WERI-Rb-1 (cell line): ENCODE measurements at regions not wholly inside any gene's neighbourhood (a gene's known extent, or its start where the extent isn't known, plus 50 kb on each side); places are given as distances from the start of the nearest gene placed in this dataset.

ENCODE experiments used
- DNase-seq: peaks from one replicate; pipeline ENCODE4 v3.0.0-alpha.2; 2020
- H3K27ac ChIP-seq: fragments of 250-450 bp; sonication (Bioruptor Pico); 2 replicates; pipeline ENCODE4 v1.5.1; 2020; ENCODE audit warnings: mild to moderate bottlenecking, moderate library complexity
- H3K27me3 ChIP-seq: fragments of 250-450 bp; sonication (Bioruptor Pico); 2 replicates; pipeline ENCODE4 v1.5.1; 2021; ENCODE audit warnings: mild to moderate bottlenecking, low read depth, moderate library complexity; ENCODE audit not compliant: insufficient read depth, severe bottlenecking
- H3K36me3 ChIP-seq: fragments of 250-450 bp; sonication (Bioruptor Pico); 2 replicates; pipeline ENCODE4 v1.5.1; 2020; ENCODE audit warnings: mild to moderate bottlenecking, moderate library complexity
- H3K4me3 ChIP-seq: 2 replicates; pipeline ENCODE4 v1.5.1; 2011; ENCODE audit warnings: low read depth, mild to moderate bottlenecking, control low read depth, low read length
- H3K9me3 ChIP-seq: fragments of 250-450 bp; sonication (Bioruptor Pico); 2 replicates; pipeline ENCODE4 v1.5.1; 2021; ENCODE audit warnings: mild to moderate bottlenecking, moderate library complexity; ENCODE audit not compliant: severe bottlenecking
- CTCF ChIP-seq: IDR thresholded peaks from 2 replicates; pipeline ENCODE4 v1.5.1; 2011; ENCODE audit warnings: low read depth, mild to moderate bottlenecking, control low read depth, inconsistent platforms, low read length

DNA sequence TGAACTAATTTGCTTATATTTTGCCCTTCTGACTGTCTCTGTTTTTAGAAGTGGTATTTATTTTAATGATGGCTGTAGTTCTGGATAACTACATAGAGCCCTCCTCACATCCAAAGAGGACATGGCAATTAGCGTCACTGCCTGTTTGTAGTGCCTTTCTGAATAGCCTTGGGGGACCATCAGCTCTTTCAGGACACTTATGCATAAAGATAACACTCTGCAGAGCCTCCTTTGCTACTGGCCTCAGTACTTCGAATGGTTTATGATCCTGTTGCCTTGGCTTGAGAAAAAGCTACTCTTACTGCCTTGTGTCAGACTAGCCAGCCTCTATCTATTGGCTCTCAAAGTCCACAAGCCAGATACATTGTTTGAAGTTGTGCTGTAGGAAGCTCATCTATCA is 105.4 kb upstream of the SPRED1 start:
- DNase-seq: no peak
- TF ChIP-seq CTCF: no peak
- no peak overlapping the region for H3K4me3 ChIP-seq
- H3K27ac ChIP-seq: no peak overlapping the region
- H3K9me3 ChIP-seq: no peaks in the 10 kb centered on the region
- no peaks in the 10 kb centered on the region for H3K36me3 ChIP-seq
- peaks cover 10% of the 10 kb centered on the region for H3K27me3 ChIP-seq

- no peaks in the 10 kb centered on the region for H3K36me3 ChIP-seq
- no peak for DNase-seq
- no peak overlapping the region for H3K4me3 ChIP-seq
- no peak overlapping the region for H3K27ac ChIP-seq
- TF ChIP-seq CTCF: no peak
- H3K9me3 ChIP-seq: no peaks in the 10 kb centered on the region
- H3K27me3 ChIP-seq: peaks cover 10% of the 10 kb centered on the region
These were observed 104.2 kb upstream of the SPRED1 start for GRCh38 chr15:38148471-38148870.

DNA sequence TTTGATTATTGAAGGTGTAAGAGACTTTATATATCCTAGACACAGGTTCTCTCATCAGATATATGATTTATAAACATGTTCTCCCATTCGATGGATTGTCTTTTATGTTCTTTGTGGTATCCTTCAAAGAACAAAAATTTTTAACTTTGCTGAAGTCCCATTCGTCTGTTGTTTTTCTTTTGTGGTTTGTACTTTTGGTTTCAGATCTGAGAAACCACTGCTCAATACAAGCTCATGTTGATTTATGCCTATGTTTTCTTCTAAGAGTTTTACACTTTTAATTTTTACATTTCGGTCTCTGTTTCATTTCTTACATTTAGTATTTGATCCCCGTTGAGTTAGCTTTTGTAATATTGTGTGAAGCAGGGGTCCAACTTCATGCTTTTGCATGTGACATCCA is 103.3 kb upstream of the SPRED1 start:
- H3K9me3 ChIP-seq: no peaks in the 10 kb centered on the region
- TF ChIP-seq CTCF: no peak
- H3K27me3 ChIP-seq: peaks cover 6% of the 10 kb centered on the region
- no peak overlapping the region for H3K27ac ChIP-seq
- H3K4me3 ChIP-seq: no peak overlapping the region
- DNase-seq: no peak
- H3K36me3 ChIP-seq: no peaks in the 10 kb centered on the region

GRCh38 chr15:38150148-38150547 is 102.5 kb upstream of the SPRED1 start:
- Histone ChIP-seq H3K27ac (no peak overlapping the region), H3K9me3 (no peaks in the 10 kb centered on the region), H3K4me3 (no peak overlapping the region), H3K36me3 (no peaks in the 10 kb centered on the region), H3K27me3 (peaks cover 6% of the 10 kb centered on the region)
- TF ChIP-seq CTCF: no peak
- no peak for DNase-seq

DNA sequence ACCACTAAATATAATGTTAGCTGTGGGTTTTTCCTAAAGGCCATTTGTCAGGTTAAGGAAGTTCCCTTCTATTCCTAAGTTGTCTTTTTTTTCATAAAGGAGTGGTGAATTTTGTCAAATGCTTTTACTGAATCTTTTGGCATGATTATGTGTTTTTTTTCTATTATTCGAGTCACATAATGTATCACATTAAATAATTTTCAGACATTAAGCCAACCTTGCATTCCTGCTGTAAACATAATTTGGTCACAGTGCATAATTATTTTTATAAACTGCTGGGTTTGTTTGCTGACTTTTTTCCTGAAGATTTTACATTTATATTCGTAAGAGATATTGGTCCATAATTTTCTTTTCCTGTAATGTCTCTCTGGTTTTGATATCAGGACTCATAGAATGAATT is 101.8 kb upstream of the SPRED1 start:
- TF ChIP-seq CTCF: no peak
- Histone ChIP-seq H3K4me3 (no peak overlapping the region), H3K9me3 (no peaks in the 10 kb centered on the region), H3K27ac (no peak overlapping the region), H3K36me3 (no peaks in the 10 kb centered on the region), H3K27me3 (peaks cover 6% of the 10 kb centered on the region)
- DNase-seq: no peak

- H3K9me3 ChIP-seq: peaks cover 3% of the 10 kb centered on the region
- TF ChIP-seq CTCF: no peak
- no peak overlapping the region for H3K27ac ChIP-seq
- H3K27me3 ChIP-seq: peaks cover 6% of the 10 kb centered on the region
- H3K4me3 ChIP-seq: no peak overlapping the region
- no peaks in the 10 kb centered on the region for H3K36me3 ChIP-seq
- no peak for DNase-seq
These were observed 98.9 kb upstream of the SPRED1 start for GRCh38 chr15:38153781-38154180.
